ENCODE measurements at regions not wholly inside any gene's neighbourhood (a gene's known extent, or its start where the extent isn't known, plus 50 kb on each side); places are given as distances from the start of the nearest gene placed in this dataset.

DNA sequence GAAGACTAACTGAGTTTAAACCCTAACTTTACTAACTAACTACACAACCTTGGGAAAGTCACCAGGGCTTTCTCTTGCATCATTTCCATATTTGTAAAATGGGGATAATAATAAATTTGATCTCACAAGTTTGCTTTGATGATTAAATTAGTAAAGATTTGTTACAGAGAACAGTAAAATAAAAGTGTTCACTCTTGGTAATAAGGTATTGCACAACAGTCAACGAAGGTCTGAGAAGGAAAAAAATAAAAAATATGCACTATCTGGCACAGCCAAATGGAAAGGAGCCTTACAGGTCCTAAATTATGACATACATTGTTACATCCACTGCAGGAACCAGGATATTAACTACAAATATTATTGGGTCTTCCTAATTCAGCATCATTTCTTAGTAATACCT lies 160.0 kb upstream of the TMEM161B start:
- TF ChIP-seq SP1 (IDR thresholded peaks at IDR 0.05) (no peak), YY1 (IDR thresholded peaks at IDR 0.05) (no peak)
- TF ChIP-seq, protein P1, sequence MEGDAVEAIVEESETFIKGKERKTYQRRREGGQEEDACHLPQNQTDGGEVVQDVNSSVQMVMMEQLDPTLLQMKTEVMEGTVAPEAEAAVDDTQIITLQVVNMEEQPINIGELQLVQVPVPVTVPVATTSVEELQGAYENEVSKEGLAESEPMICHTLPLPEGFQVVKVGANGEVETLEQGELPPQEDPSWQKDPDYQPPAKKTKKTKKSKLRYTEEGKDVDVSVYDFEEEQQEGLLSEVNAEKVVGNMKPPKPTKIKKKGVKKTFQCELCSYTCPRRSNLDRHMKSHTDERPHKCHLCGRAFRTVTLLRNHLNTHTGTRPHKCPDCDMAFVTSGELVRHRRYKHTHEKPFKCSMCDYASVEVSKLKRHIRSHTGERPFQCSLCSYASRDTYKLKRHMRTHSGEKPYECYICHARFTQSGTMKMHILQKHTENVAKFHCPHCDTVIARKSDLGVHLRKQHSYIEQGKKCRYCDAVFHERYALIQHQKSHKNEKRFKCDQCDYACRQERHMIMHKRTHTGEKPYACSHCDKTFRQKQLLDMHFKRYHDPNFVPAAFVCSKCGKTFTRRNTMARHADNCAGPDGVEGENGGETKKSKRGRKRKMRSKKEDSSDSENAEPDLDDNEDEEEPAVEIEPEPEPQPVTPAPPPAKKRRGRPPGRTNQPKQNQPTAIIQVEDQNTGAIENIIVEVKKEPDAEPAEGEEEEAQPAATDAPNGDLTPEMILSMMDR (IDR thresholded peaks at IDR 0.05; ENCODE audit: low read depth, low read length, missing input control), result no peak
